Immature natural killer cell (primary cell): ENCODE measurements at regions not wholly inside any gene's neighbourhood (a gene's known extent, or its start where the extent isn't known, plus 50 kb on each side); places are given as distances from the start of the nearest gene placed in this dataset.
A peak's percentile ranks its signal among the peaks of the same experiment; 100 is the strongest.

Experiments used
- DNase-seq, 3 donors: peaks; one replicate each; pipeline ENCODE4 v3.0.0; 2022; ENCODE audit warnings: mixed read lengths in 1 of 3
- H3K27ac Mint-ChIP-seq, 6 donors: one replicate each; pipeline ENCODE4 v1.8.0; 2020; ENCODE audit warnings: mixed read lengths in 6 of 6, mild to moderate bottlenecking in 5 of 6, inconsistent platforms in 4 of 6, moderate library complexity in 3 of 6
- H3K27me3 Mint-ChIP-seq, 3 donors: one replicate each; pipeline ENCODE4 v1.8.0; 2020 to 2021; ENCODE audit warnings: low read depth in 3 of 3, mild to moderate bottlenecking in 3 of 3, mixed read lengths in 3 of 3, moderate library complexity in 3 of 3, inconsistent platforms in 1 of 3
- H3K36me3 Mint-ChIP-seq, 3 donors: one replicate each; pipeline ENCODE4 v1.8.0; 2020; ENCODE audit warnings: mixed read lengths in 3 of 3, inconsistent platforms in 2 of 3, mild to moderate bottlenecking in 2 of 3
- H3K4me1 Mint-ChIP-seq, 2 donors: one replicate each; pipeline ENCODE4 v1.8.0; 2020; ENCODE audit warnings: inconsistent platforms in 2 of 2, mild to moderate bottlenecking in 2 of 2, mixed read lengths in 2 of 2, moderate library complexity in 1 of 2
- H3K4me3 Mint-ChIP-seq, 5 donors: one replicate each; pipeline ENCODE4 v1.8.0; 2020; ENCODE audit warnings: mild to moderate bottlenecking in 5 of 5, mixed read lengths in 5 of 5, inconsistent platforms in 3 of 5, moderate library complexity in 3 of 5
- H3K9me3 Mint-ChIP-seq, 6 donors: one replicate each; pipeline ENCODE4 v1.8.0; 2020; ENCODE audit warnings: mild to moderate bottlenecking in 6 of 6, mixed read lengths in 6 of 6, inconsistent platforms in 4 of 6, moderate library complexity in 3 of 6

- no peak overlapping the region for H3K4me3 Mint-ChIP-seq
- no peaks in the 10 kb centered on the region for H3K9me3 Mint-ChIP-seq
- H3K27ac Mint-ChIP-seq: no peak overlapping the region
- H3K27me3 Mint-ChIP-seq: peaks cover 0 to 3% (median 1%) of the 10 kb centered on the region in 3 donors
- no peaks in the 10 kb centered on the region for H3K4me1 Mint-ChIP-seq
- H3K36me3 Mint-ChIP-seq: peaks cover 0 to 3% (median 0%) of the 10 kb centered on the region in 3 donors
- no peak for DNase-seq
These were observed 111.9 kb downstream of the BEGAIN start for GRCh38 chr14:100475268-100475667.

GRCh38 chr14:100476012-100476822, 111.0 kb downstream of the BEGAIN start:
- Mint-ChIP-seq H3K4me3 (no peak overlapping the region), H3K27ac (no peak overlapping the region), H3K36me3 (no peaks in the 10 kb centered on the region), H3K27me3 (peaks cover 0 to 3% (median 1%) of the 10 kb centered on the region in 3 donors), H3K4me1 (no peaks in the 10 kb centered on the region), H3K9me3 (no peaks in the 10 kb centered on the region)
- DNase-seq: no peak

GRCh38 chr14:100484531-100485267, 102.5 kb downstream of the BEGAIN start:
- no peak for DNase-seq
- no peaks in the 10 kb centered on the region for H3K9me3 Mint-ChIP-seq
- H3K27ac Mint-ChIP-seq: no peak overlapping the region
- peaks cover 0 to 2% (median 2%) of the 10 kb centered on the region in 3 donors for H3K27me3 Mint-ChIP-seq
- H3K36me3 Mint-ChIP-seq: peaks cover 18 to 23% (median 23%) of the 10 kb centered on the region in 3 donors
- H3K4me3 Mint-ChIP-seq: no peak overlapping the region
- H3K4me1 Mint-ChIP-seq: peaks cover 7 to 12% of the 10 kb centered on the region in 2 donors

GRCh38 chr14:100486025-100486828, 101.0 kb downstream of the BEGAIN start:
- no peak overlapping the region for H3K4me3 Mint-ChIP-seq
- peaks cover 7 to 12% of the 10 kb centered on the region in 2 donors for H3K4me1 Mint-ChIP-seq
- no peaks in the 10 kb centered on the region for H3K9me3 Mint-ChIP-seq
- no peak overlapping the region for H3K27ac Mint-ChIP-seq
- H3K36me3 Mint-ChIP-seq: peaks cover 18 to 23% (median 23%) of the 10 kb centered on the region in 3 donors
- DNase-seq: peak; percentile 9 to 36 (median 28)
- peaks cover 0 to 2% (median 2%) of the 10 kb centered on the region in 3 donors for H3K27me3 Mint-ChIP-seq
